HG02759 (cell line): ENCODE measurements at regions not wholly inside any gene's neighbourhood (a gene's known extent, or its start where the extent isn't known, plus 50 kb on each side); places are given as distances from the start of the nearest gene placed in this dataset.
A peak's percentile ranks its signal among the peaks of the same experiment; 100 is the strongest.

Experiments
- ATAC-seq: cut with Tn5 transposase; IDR thresholded peaks from one replicate; pipeline ENCODE4 v1.9.1; 2021; ENCODE audit warnings: mild to moderate bottlenecking, moderate library complexity; ENCODE audit not compliant: unreplicated experiment

- no peak for ATAC-seq
Measured at GRCh38 chr5:68352166-68352565, 136.6 kb downstream of the PIK3R1 start.

- ATAC-seq: no peak
Measured at GRCh38 chr5:68353605-68354004, 138.0 kb downstream of the PIK3R1 start.

GRCh38 chr5:68354315-68354714 is 138.8 kb downstream of the PIK3R1 start:
- no peak for ATAC-seq

- no peak for ATAC-seq
Measured at GRCh38 chr5:68356216-68356615, 140.7 kb downstream of the PIK3R1 start.

GRCh38 chr5:68356623-68357022 is 141.1 kb downstream of the PIK3R1 start:
- no peak for ATAC-seq

- ATAC-seq: no peak
Measured at GRCh38 chr5:68359699-68360098, 144.1 kb downstream of the PIK3R1 start.

- no peak for ATAC-seq
Measured at GRCh38 chr5:68362331-68362730, 146.8 kb downstream of the PIK3R1 start.

- ATAC-seq: no peak
Measured at GRCh38 chr5:68365889-68366288, 150.3 kb downstream of the PIK3R1 start.

GRCh38 chr5:68367287-68367686 is 151.7 kb downstream of the PIK3R1 start:
- ATAC-seq: no peak

- no peak for ATAC-seq
Measured at GRCh38 chr5:68367717-68368116, 152.2 kb downstream of the PIK3R1 start.

- ATAC-seq: no peak
Measured at GRCh38 chr5:68368311-68369022, 152.9 kb downstream of the PIK3R1 start.

- ATAC-seq: no peak
Measured at GRCh38 chr5:68369023-68369359, 153.4 kb downstream of the PIK3R1 start.

GRCh38 chr5:68369457-68370125 is 154.0 kb downstream of the PIK3R1 start:
- ATAC-seq: peak; percentile 88

GRCh38 chr5:68370196-68370595 is 154.6 kb downstream of the PIK3R1 start:
- no peak for ATAC-seq

- ATAC-seq: no peak
Measured at GRCh38 chr5:68371607-68372006, 156.1 kb downstream of the PIK3R1 start.

GRCh38 chr5:68372161-68372560 is 156.6 kb downstream of the PIK3R1 start:
- no peak for ATAC-seq

- no peak for ATAC-seq
Measured at GRCh38 chr5:68373050-68373449, 157.5 kb downstream of the PIK3R1 start.

GRCh38 chr5:68374796-68375518 is 159.4 kb downstream of the PIK3R1 start:
- ATAC-seq: no peak

- no peak for ATAC-seq
Measured at GRCh38 chr5:68375540-68375939, 160.0 kb downstream of the PIK3R1 start.

GRCh38 chr5:68376935-68377334 is 161.4 kb downstream of the PIK3R1 start:
- ATAC-seq: no peak

GRCh38 chr5:68377733-68378132 is 162.2 kb downstream of the PIK3R1 start:
- no peak for ATAC-seq

- peak; percentile 82 for ATAC-seq
Measured at GRCh38 chr5:68378204-68378820, 162.8 kb downstream of the PIK3R1 start.
